ENCODE measurements at regions not wholly inside any gene's neighbourhood (a gene's known extent, or its start where the extent isn't known, plus 50 kb on each side); places are given as distances from the start of the nearest gene placed in this dataset.

DNA sequence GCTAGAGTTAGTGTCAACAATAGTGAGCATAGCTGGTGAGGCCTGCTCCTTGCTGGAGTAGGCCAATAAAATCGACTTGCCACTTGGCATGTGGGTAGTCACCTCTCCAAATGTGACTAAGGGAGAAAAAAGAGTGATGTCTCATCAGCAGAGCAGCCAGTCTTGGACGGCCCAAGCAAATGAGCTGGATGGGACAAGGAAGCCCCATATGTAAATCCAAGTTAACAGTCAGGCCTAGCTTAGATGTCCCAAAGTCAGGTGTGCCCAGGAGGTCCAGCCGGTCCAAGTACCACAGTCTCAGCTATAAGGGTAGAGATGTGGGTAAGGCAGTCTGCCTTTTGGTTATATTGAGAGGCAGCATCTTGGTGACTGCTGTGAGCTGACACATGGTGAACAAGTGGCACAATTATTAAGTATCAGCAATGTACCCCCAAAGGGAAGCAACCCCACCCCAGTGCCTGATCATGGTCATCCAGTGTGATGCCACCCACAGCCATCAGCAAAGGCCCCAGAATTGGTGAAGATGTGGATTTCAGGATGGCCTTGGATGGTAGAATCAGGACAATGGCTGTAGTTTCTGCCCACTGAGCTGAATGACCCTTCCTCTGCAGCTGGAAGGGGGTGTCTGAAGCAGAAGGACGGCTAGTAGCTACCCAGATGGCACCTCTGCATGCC lies 83.4 kb downstream of the TNFRSF13B start:
- TF ChIP-seq RXRA (IDR thresholded peaks at IDR 0.05) (no peak), RAD21 (IDR thresholded peaks at IDR 0.05) (no peak), SP1 (IDR thresholded peaks at IDR 0.05) (no peak), HNF4A (conservative IDR thresholded peaks at IDR 0.05) (no peak)
- TF ChIP-seq, protein P1, sequence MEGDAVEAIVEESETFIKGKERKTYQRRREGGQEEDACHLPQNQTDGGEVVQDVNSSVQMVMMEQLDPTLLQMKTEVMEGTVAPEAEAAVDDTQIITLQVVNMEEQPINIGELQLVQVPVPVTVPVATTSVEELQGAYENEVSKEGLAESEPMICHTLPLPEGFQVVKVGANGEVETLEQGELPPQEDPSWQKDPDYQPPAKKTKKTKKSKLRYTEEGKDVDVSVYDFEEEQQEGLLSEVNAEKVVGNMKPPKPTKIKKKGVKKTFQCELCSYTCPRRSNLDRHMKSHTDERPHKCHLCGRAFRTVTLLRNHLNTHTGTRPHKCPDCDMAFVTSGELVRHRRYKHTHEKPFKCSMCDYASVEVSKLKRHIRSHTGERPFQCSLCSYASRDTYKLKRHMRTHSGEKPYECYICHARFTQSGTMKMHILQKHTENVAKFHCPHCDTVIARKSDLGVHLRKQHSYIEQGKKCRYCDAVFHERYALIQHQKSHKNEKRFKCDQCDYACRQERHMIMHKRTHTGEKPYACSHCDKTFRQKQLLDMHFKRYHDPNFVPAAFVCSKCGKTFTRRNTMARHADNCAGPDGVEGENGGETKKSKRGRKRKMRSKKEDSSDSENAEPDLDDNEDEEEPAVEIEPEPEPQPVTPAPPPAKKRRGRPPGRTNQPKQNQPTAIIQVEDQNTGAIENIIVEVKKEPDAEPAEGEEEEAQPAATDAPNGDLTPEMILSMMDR (IDR thresholded peaks at IDR 0.05; ENCODE audit: low read depth, low read length, missing input control), result no peak
- TF ChIP-seq, protein P2, sequence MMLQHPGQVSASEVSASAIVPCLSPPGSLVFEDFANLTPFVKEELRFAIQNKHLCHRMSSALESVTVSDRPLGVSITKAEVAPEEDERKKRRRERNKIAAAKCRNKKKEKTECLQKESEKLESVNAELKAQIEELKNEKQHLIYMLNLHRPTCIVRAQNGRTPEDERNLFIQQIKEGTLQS (IDR thresholded peaks at IDR 0.05), result no peak
- TF ChIP-seq, protein P3, sequence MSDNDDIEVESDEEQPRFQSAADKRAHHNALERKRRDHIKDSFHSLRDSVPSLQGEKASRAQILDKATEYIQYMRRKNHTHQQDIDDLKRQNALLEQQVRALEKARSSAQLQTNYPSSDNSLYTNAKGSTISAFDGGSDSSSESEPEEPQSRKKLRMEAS (IDR thresholded peaks at IDR 0.05), result no peak
- TF ChIP-seq, protein P4, sequence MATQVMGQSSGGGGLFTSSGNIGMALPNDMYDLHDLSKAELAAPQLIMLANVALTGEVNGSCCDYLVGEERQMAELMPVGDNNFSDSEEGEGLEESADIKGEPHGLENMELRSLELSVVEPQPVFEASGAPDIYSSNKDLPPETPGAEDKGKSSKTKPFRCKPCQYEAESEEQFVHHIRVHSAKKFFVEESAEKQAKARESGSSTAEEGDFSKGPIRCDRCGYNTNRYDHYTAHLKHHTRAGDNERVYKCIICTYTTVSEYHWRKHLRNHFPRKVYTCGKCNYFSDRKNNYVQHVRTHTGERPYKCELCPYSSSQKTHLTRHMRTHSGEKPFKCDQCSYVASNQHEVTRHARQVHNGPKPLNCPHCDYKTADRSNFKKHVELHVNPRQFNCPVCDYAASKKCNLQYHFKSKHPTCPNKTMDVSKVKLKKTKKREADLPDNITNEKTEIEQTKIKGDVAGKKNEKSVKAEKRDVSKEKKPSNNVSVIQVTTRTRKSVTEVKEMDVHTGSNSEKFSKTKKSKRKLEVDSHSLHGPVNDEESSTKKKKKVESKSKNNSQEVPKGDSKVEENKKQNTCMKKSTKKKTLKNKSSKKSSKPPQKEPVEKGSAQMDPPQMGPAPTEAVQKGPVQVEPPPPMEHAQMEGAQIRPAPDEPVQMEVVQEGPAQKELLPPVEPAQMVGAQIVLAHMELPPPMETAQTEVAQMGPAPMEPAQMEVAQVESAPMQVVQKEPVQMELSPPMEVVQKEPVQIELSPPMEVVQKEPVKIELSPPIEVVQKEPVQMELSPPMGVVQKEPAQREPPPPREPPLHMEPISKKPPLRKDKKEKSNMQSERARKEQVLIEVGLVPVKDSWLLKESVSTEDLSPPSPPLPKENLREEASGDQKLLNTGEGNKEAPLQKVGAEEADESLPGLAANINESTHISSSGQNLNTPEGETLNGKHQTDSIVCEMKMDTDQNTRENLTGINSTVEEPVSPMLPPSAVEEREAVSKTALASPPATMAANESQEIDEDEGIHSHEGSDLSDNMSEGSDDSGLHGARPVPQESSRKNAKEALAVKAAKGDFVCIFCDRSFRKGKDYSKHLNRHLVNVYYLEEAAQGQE (IDR thresholded peaks at IDR 0.05), result no peak

Measured in liver (tissue), 3 donors.